ENCODE measurements at regions not wholly inside any gene's neighbourhood (a gene's known extent, or its start where the extent isn't known, plus 50 kb on each side); places are given as distances from the start of the nearest gene placed in this dataset.

- TF ChIP-seq ZBTB37 (CRISPR knock-in tag; IDR thresholded peaks at IDR 0.05) (no peak), NFRKB (IDR thresholded peaks at IDR 0.05) (no peak), ASH2L (IDR thresholded peaks at IDR 0.05; ENCODE audit: insufficient read length, low read depth, low read length) (no peak), ZFP1 (CRISPR knock-in tag; IDR thresholded peaks at IDR 0.05) (no peak), ZNF335 (CRISPR knock-in tag; IDR thresholded peaks at IDR 0.05) (no peak), HMG20B (CRISPR knock-in tag; conservative IDR thresholded peaks at IDR 0.05) (no peak), FOSL2 (CRISPR knock-in tag; IDR thresholded peaks at IDR 0.05) (no peak), ZBTB20 (CRISPR knock-in tag; IDR thresholded peaks at IDR 0.05; ENCODE audit: borderline replicate concordance, low read depth) (no peak), FOSL1 (CRISPR knock-in tag; IDR thresholded peaks at IDR 0.05; ENCODE audit: borderline replicate concordance) (no peak), POLR2AphosphoS5 (IDR thresholded peaks at IDR 0.05; ENCODE audit: low read depth, low read length) (no peak), SRF (IDR thresholded peaks at IDR 0.05; ENCODE audit: low read depth, low read length) (no peak), E2F5 (CRISPR knock-in tag; conservative IDR thresholded peaks at IDR 0.05) (no peak)
Measured at GRCh38 chr7:19939746-19940145, 166.3 kb upstream of the TMEM196 start.

Measured in HepG2 (cell line).